ENCODE measurements at regions not wholly inside any gene's neighbourhood (a gene's known extent, or its start where the extent isn't known, plus 50 kb on each side); places are given as distances from the start of the nearest gene placed in this dataset.

GRCh38 chr15:35712956-35713355, 167.0 kb upstream of the DPH6 start:
- Histone ChIP-seq H3K9me3 (ENCODE audit: control insufficient read depth in 2 of 2, insufficient read depth in 1 of 2, low read length in 1 of 2) (no peaks in the 10 kb centered on the region), H3K36me3 (ENCODE audit: control insufficient read depth in 2 of 2, insufficient read depth in 2 of 2, low read length in 1 of 2) (no peaks in the 10 kb centered on the region), H3K27me3 (ENCODE audit: control insufficient read depth in 2 of 2, insufficient read depth in 1 of 2, low read length in 1 of 2) (no peaks in the 10 kb centered on the region), H3K4me3 (ENCODE audit: low read length in 2 of 2) (no peak overlapping the region), H3K27ac (ENCODE audit: low read depth in 1 of 2, low read length in 1 of 2) (no peak overlapping the region), H3K4me1 (ENCODE audit: control insufficient read depth in 2 of 2, insufficient read depth in 2 of 2, low read length in 2 of 2) (no peaks in the 10 kb centered on the region)
- WGBS = 94% methylated on average over 2 of the region's 2 CpGs
- no peak for DNase-seq (ENCODE audit: low read depth in 6 of 9, low spot score in 9 of 9)

GRCh38 chr15:35713733-35714132, 167.8 kb upstream of the DPH6 start:
- Histone ChIP-seq H3K9me3 (ENCODE audit: control insufficient read depth in 2 of 2, insufficient read depth in 1 of 2, low read length in 1 of 2) (no peaks in the 10 kb centered on the region), H3K36me3 (ENCODE audit: control insufficient read depth in 2 of 2, insufficient read depth in 2 of 2, low read length in 1 of 2) (no peaks in the 10 kb centered on the region), H3K27me3 (ENCODE audit: control insufficient read depth in 2 of 2, insufficient read depth in 1 of 2, low read length in 1 of 2) (no peaks in the 10 kb centered on the region), H3K27ac (ENCODE audit: low read depth in 1 of 2, low read length in 1 of 2) (no peak overlapping the region), H3K4me3 (ENCODE audit: low read length in 2 of 2) (no peak overlapping the region), H3K4me1 (ENCODE audit: control insufficient read depth in 2 of 2, insufficient read depth in 2 of 2, low read length in 2 of 2) (no peaks in the 10 kb centered on the region)
- WGBS = 93% methylated on average over 2 of the region's 2 CpGs
- no peak for DNase-seq (ENCODE audit: low read depth in 6 of 9, low spot score in 9 of 9)

- Histone ChIP-seq H3K4me1 (ENCODE audit: control insufficient read depth in 2 of 2, insufficient read depth in 2 of 2, low read length in 2 of 2) (no peaks in the 10 kb centered on the region), H3K4me3 (ENCODE audit: low read length in 2 of 2) (no peak overlapping the region), H3K9me3 (ENCODE audit: control insufficient read depth in 2 of 2, insufficient read depth in 1 of 2, low read length in 1 of 2) (no peaks in the 10 kb centered on the region), H3K36me3 (ENCODE audit: control insufficient read depth in 2 of 2, insufficient read depth in 2 of 2, low read length in 1 of 2) (no peaks in the 10 kb centered on the region), H3K27me3 (ENCODE audit: control insufficient read depth in 2 of 2, insufficient read depth in 1 of 2, low read length in 1 of 2) (no peaks in the 10 kb centered on the region), H3K27ac (ENCODE audit: low read depth in 1 of 2, low read length in 1 of 2) (no peak overlapping the region)
- 83% methylated on average over 4 of the region's 4 CpGs for WGBS
- DNase-seq (ENCODE audit: low read depth in 6 of 9, low spot score in 9 of 9) = no peak
Measured at GRCh38 chr15:35717721-35718120, 171.8 kb upstream of the DPH6 start.

- Histone ChIP-seq H3K27me3 (ENCODE audit: control insufficient read depth in 2 of 2, insufficient read depth in 1 of 2, low read length in 1 of 2) (no peaks in the 10 kb centered on the region), H3K4me3 (ENCODE audit: low read length in 2 of 2) (no peak overlapping the region), H3K27ac (ENCODE audit: low read depth in 1 of 2, low read length in 1 of 2) (no peak overlapping the region), H3K4me1 (ENCODE audit: control insufficient read depth in 2 of 2, insufficient read depth in 2 of 2, low read length in 2 of 2) (no peaks in the 10 kb centered on the region), H3K9me3 (ENCODE audit: control insufficient read depth in 2 of 2, insufficient read depth in 1 of 2, low read length in 1 of 2) (no peaks in the 10 kb centered on the region), H3K36me3 (ENCODE audit: control insufficient read depth in 2 of 2, insufficient read depth in 2 of 2, low read length in 1 of 2) (no peaks in the 10 kb centered on the region)
- 83% methylated on average over 2 of the region's 2 CpGs for WGBS
- no peak for DNase-seq (ENCODE audit: low read depth in 6 of 9, low spot score in 9 of 9)
Measured at GRCh38 chr15:35720019-35720418, 174.1 kb upstream of the DPH6 start.

- Histone ChIP-seq H3K27ac (ENCODE audit: low read depth in 1 of 2, low read length in 1 of 2) (no peak overlapping the region), H3K36me3 (ENCODE audit: control insufficient read depth in 2 of 2, insufficient read depth in 2 of 2, low read length in 1 of 2) (no peaks in the 10 kb centered on the region), H3K27me3 (ENCODE audit: control insufficient read depth in 2 of 2, insufficient read depth in 1 of 2, low read length in 1 of 2) (no peaks in the 10 kb centered on the region), H3K4me3 (ENCODE audit: low read length in 2 of 2) (no peak overlapping the region), H3K9me3 (ENCODE audit: control insufficient read depth in 2 of 2, insufficient read depth in 1 of 2, low read length in 1 of 2) (no peaks in the 10 kb centered on the region), H3K4me1 (ENCODE audit: control insufficient read depth in 2 of 2, insufficient read depth in 2 of 2, low read length in 2 of 2) (no peaks in the 10 kb centered on the region)
- 92% methylated on average over 2 of the region's 2 CpGs for WGBS
- DNase-seq (ENCODE audit: low read depth in 6 of 9, low spot score in 9 of 9) = no peak
Measured at GRCh38 chr15:35720984-35721383, 175.0 kb upstream of the DPH6 start.

- WGBS = 88% methylated on average over 4 of the region's 4 CpGs
- no peaks in the 10 kb centered on the region for H3K27me3 ChIP-seq (ENCODE audit: control insufficient read depth in 2 of 2, insufficient read depth in 1 of 2, low read length in 1 of 2)
- H3K4me3 ChIP-seq (ENCODE audit: low read length in 2 of 2) = no peak overlapping the region
- H3K27ac ChIP-seq (ENCODE audit: low read depth in 1 of 2, low read length in 1 of 2) = no peak overlapping the region
- H3K36me3 ChIP-seq (ENCODE audit: control insufficient read depth in 2 of 2, insufficient read depth in 2 of 2, low read length in 1 of 2) = no peaks in the 10 kb centered on the region
- H3K9me3 ChIP-seq (ENCODE audit: control insufficient read depth in 2 of 2, insufficient read depth in 1 of 2, low read length in 1 of 2) = no peaks in the 10 kb centered on the region
- no peaks in the 10 kb centered on the region for H3K4me1 ChIP-seq (ENCODE audit: control insufficient read depth in 2 of 2, insufficient read depth in 2 of 2, low read length in 2 of 2)
- no peak for DNase-seq (ENCODE audit: low read depth in 6 of 9, low spot score in 9 of 9)
Measured at GRCh38 chr15:35721751-35722150, 175.8 kb upstream of the DPH6 start.

GRCh38 chr15:35722501-35722900, 176.5 kb upstream of the DPH6 start:
- no peaks in the 10 kb centered on the region for H3K4me1 ChIP-seq (ENCODE audit: control insufficient read depth in 2 of 2, insufficient read depth in 2 of 2, low read length in 2 of 2)
- no peaks in the 10 kb centered on the region for H3K36me3 ChIP-seq (ENCODE audit: control insufficient read depth in 2 of 2, insufficient read depth in 2 of 2, low read length in 1 of 2)
- WGBS = 95% methylated on average over 3 of the region's 3 CpGs
- H3K4me3 ChIP-seq (ENCODE audit: low read length in 2 of 2) = no peak overlapping the region
- no peaks in the 10 kb centered on the region for H3K9me3 ChIP-seq (ENCODE audit: control insufficient read depth in 2 of 2, insufficient read depth in 1 of 2, low read length in 1 of 2)
- H3K27me3 ChIP-seq (ENCODE audit: control insufficient read depth in 2 of 2, insufficient read depth in 1 of 2, low read length in 1 of 2) = no peaks in the 10 kb centered on the region
- no peak overlapping the region for H3K27ac ChIP-seq (ENCODE audit: low read depth in 1 of 2, low read length in 1 of 2)
- no peak for DNase-seq (ENCODE audit: low read depth in 6 of 9, low spot score in 9 of 9)

GRCh38 chr15:35723120-35723847, 177.3 kb upstream of the DPH6 start:
- H3K4me3 ChIP-seq (ENCODE audit: low read length in 2 of 2) = no peak overlapping the region
- no peaks in the 10 kb centered on the region for H3K4me1 ChIP-seq (ENCODE audit: control insufficient read depth in 2 of 2, insufficient read depth in 2 of 2, low read length in 2 of 2)
- H3K9me3 ChIP-seq (ENCODE audit: control insufficient read depth in 2 of 2, insufficient read depth in 1 of 2, low read length in 1 of 2) = no peaks in the 10 kb centered on the region
- no peak for DNase-seq (ENCODE audit: low read depth in 6 of 9, low spot score in 9 of 9)
- 34% methylated on average over 5 of the region's 5 CpGs for WGBS
- no peaks in the 10 kb centered on the region for H3K36me3 ChIP-seq (ENCODE audit: control insufficient read depth in 2 of 2, insufficient read depth in 2 of 2, low read length in 1 of 2)
- H3K27me3 ChIP-seq (ENCODE audit: control insufficient read depth in 2 of 2, insufficient read depth in 1 of 2, low read length in 1 of 2) = no peaks in the 10 kb centered on the region
- H3K27ac ChIP-seq (ENCODE audit: low read depth in 1 of 2, low read length in 1 of 2) = no peak overlapping the region

GRCh38 chr15:35723852-35724251, 177.9 kb upstream of the DPH6 start:
- no peak overlapping the region for H3K27ac ChIP-seq (ENCODE audit: low read depth in 1 of 2, low read length in 1 of 2)
- H3K36me3 ChIP-seq (ENCODE audit: control insufficient read depth in 2 of 2, insufficient read depth in 2 of 2, low read length in 1 of 2) = no peaks in the 10 kb centered on the region
- H3K4me3 ChIP-seq (ENCODE audit: low read length in 2 of 2) = no peak overlapping the region
- no peaks in the 10 kb centered on the region for H3K4me1 ChIP-seq (ENCODE audit: control insufficient read depth in 2 of 2, insufficient read depth in 2 of 2, low read length in 2 of 2)
- no peak for DNase-seq (ENCODE audit: low read depth in 6 of 9, low spot score in 9 of 9)
- WGBS = 97% methylated on average over 4 of the region's 4 CpGs
- H3K9me3 ChIP-seq (ENCODE audit: control insufficient read depth in 2 of 2, insufficient read depth in 1 of 2, low read length in 1 of 2) = no peaks in the 10 kb centered on the region
- no peaks in the 10 kb centered on the region for H3K27me3 ChIP-seq (ENCODE audit: control insufficient read depth in 2 of 2, insufficient read depth in 1 of 2, low read length in 1 of 2)
